AG09309 (cell line): ENCODE measurements at regions not wholly inside any gene's neighbourhood (a gene's known extent, or its start where the extent isn't known, plus 50 kb on each side); places are given as distances from the start of the nearest gene placed in this dataset.

Experiments
- DNase-seq: peaks from one replicate; pipeline ENCODE4 v3.0.0-alpha.2; 2010; ENCODE audit warnings: low read depth
- H3K4me3 ChIP-seq: 2 replicates; pipeline ENCODE4 v1.5.1; 2011; ENCODE audit warnings: mild to moderate bottlenecking, low read depth, low read length, moderate library complexity; ENCODE audit not compliant: control insufficient read depth
- TF ChIP-seq, protein P1 (sequence below): IDR thresholded peaks from 2 replicates; pipeline ENCODE4 v1.5.1; 2011; ENCODE audit warnings: mild to moderate bottlenecking, low read depth, low read length, inconsistent platforms; ENCODE audit not compliant: insufficient read depth, control insufficient read depth; ENCODE audit errors: missing control alignments

- DNase-seq, result no peak
- no peak overlapping the region for H3K4me3 ChIP-seq
- TF ChIP-seq, protein P1, sequence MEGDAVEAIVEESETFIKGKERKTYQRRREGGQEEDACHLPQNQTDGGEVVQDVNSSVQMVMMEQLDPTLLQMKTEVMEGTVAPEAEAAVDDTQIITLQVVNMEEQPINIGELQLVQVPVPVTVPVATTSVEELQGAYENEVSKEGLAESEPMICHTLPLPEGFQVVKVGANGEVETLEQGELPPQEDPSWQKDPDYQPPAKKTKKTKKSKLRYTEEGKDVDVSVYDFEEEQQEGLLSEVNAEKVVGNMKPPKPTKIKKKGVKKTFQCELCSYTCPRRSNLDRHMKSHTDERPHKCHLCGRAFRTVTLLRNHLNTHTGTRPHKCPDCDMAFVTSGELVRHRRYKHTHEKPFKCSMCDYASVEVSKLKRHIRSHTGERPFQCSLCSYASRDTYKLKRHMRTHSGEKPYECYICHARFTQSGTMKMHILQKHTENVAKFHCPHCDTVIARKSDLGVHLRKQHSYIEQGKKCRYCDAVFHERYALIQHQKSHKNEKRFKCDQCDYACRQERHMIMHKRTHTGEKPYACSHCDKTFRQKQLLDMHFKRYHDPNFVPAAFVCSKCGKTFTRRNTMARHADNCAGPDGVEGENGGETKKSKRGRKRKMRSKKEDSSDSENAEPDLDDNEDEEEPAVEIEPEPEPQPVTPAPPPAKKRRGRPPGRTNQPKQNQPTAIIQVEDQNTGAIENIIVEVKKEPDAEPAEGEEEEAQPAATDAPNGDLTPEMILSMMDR, result no peak
Observed at GRCh38 chr10:31593124-31593523, 274.1 kb downstream of the ZEB1 start.

DNA sequence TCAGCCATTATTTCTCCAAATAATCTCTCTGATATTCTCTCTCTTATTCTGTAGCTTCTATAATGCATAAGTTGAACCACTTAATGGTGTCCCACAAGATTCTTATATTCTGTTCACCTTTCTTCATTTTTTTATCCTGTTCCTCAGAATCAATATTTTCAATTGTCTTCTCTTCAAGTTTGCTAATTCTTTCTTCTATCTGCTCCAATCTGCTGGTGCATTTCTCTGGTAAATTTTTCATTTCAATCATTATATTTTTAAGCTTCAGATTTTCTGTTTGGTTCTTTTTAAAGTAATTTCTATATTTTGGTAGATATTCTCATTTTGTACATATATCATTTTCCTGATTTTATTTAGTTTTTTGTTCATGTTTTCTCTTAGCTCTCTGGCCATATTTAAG is 272.6 kb downstream of the ZEB1 start:
- no peak for DNase-seq

GRCh38 chr10:31590023-31590800 is 271.2 kb downstream of the ZEB1 start:
- no peak for DNase-seq
- TF ChIP-seq, protein P1, result no peak
- H3K4me3 ChIP-seq, result no peak overlapping the region

More for the DNA sequence above, 272.6 kb downstream of the ZEB1 start:
- no peak overlapping the region for H3K4me3 ChIP-seq
- TF ChIP-seq, protein P1, result no peak

GRCh38 chr10:31587691-31588090 is 268.7 kb downstream of the ZEB1 start:
- no peak for DNase-seq
- TF ChIP-seq, protein P1, result no peak
- H3K4me3 ChIP-seq, result no peak overlapping the region

- no peak overlapping the region for H3K4me3 ChIP-seq
- no peak for DNase-seq
- TF ChIP-seq, protein P1, result no peak
Observed at GRCh38 chr10:31586723-31587638, 268.0 kb downstream of the ZEB1 start.

DNA sequence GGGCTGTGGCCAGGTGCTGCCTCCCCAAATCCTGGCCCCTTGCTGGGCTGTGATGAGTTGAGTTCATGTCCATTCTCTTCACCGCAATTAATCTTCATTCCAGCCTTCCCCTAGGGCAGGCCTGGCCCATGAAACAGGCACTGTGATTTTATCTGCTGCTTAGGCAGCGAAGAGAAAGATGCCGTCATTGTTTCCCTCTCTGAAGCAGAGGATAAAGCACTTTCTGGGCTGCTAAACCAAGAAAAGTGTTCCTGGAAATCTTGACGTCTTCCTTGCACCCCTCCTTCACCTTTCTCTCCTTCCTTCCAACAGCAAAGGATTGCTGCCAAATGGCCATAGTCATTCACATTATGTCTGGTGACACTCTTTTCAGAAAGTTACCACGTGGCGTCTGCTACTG is 265.9 kb downstream of the ZEB1 start:
- TF ChIP-seq, protein P1, result no peak
- no peak overlapping the region for H3K4me3 ChIP-seq
- DNase-seq, result no peak
